ENCODE measurements at regions not wholly inside any gene's neighbourhood (a gene's known extent, or its start where the extent isn't known, plus 50 kb on each side); places are given as distances from the start of the nearest gene placed in this dataset.

DNA sequence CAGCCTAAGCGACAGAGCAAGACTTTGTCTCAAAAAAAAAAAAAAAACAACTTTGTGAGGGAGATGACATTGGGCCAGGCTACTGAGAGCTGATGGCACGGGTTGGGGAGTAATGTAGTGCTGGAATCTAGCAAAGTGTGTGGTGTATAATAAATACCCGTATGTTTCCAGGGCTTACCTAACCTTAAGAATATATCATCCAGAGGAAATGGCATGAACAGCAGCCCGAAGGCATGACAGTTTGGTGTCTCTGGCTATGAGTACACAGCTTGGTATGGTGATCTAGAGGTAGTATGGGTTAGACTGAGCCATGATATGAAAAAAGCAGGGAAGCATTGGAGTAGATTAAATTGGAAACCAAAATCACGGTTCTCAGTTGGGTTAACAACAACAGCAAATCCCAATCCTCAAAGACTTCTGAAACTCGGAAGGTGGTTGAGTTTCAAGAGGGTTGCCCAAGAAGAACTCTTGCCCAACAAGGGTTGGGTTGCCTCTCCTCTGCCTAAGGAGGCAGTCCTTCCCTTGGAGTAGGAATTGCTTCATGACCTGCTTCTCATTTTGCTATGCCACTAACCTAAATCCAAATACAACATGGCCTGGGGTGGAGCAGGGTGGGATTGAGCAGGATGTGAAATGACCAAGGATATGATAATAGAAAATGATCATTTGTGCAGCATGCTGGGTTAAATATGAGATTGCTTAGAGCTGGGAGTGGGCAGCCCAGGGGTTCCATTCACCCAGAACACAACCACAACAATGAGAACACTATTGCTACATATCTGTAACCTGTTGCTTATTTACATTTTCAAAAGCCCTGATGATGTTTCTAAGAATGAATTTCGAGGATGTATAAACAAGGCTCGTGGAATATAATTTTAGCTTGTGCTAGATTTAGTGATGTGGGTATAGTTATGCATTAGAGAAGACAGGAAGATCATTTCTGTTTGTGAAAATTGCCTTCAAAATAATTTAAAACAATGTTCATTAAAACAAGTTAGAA is 64.6 kb upstream of the ZFR start:
- TF ChIP-seq POLR2A (IDR thresholded peaks at IDR 0.05) = no peak
- 73 to 85% (median 82%) methylated on average over 8 of the region's 8 CpGs for WGBS, 4 donors
- no peaks in the 10 kb centered on the region for H3K27me3 ChIP-seq
- intact Hi-C loops (cut with DNase I) = no loop called here
- no peaks in the 10 kb centered on the region for H3K9me3 ChIP-seq (replicated peaks in 1 of 3)
- no peak for DNase-seq
- no peak overlapping the region for H3K27ac ChIP-seq
- no peaks in the 10 kb centered on the region for H3K36me3 ChIP-seq (replicated peaks in 1 of 2)
- H3K4me1 ChIP-seq (replicated peaks in 1 of 2) = peaks cover 0 to 15% of the 10 kb centered on the region in 2 donors
- no peak overlapping the region for H3K4me3 ChIP-seq

DNA sequence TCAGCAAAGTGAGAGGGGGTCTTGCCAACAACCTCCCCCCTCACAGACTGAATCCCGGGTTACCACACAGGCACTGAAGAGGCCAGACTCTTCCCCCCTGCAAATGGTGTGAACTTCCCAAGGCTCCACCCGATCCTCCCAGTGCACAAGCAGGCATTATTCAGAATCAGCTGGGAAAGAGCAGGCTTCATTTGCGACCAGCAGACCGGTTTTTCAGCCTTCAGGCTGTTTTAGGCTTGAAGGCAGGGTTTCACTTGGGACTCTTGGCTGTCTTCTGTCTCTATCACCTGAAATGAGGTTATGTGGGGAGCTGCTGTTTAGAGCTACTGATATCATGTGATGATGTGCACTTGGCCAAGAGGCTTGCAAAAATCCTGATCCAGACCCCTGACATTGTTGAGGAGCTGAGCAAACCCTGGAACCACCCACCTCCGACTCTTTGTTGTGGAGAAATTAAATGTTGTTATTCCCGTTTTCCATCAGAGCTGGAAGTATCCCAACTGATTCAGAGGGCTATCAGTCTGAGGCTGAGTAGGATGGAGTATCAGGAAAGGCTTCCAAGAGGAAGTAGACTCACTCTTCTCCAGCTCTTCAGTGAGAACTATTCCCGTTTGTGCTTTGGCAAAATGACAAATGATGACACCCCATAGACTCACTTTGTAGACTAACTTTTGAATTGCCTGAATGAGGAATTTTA is 63.3 kb upstream of the ZFR start:
- 53 to 61% (median 59%) methylated on average over 5 to 7 of the region's 7 CpGs for WGBS, 4 donors
- DNase-seq = no peak
- Histone ChIP-seq H3K9me3 (replicated peaks in 1 of 3) (no peaks in the 10 kb centered on the region), H3K36me3 (replicated peaks in 1 of 2) (no peaks in the 10 kb centered on the region), H3K4me1 (replicated peaks in 1 of 2) (peaks cover 0 to 15% of the 10 kb centered on the region in 2 donors), H3K4me3 (no peak overlapping the region), H3K27me3 (no peaks in the 10 kb centered on the region), H3K27ac (peak overlapping the region in 1 of 5 donors; percentile 40)
- TF ChIP-seq POLR2A (IDR thresholded peaks at IDR 0.05) = no peak
- TF ChIP-seq, protein P1, sequence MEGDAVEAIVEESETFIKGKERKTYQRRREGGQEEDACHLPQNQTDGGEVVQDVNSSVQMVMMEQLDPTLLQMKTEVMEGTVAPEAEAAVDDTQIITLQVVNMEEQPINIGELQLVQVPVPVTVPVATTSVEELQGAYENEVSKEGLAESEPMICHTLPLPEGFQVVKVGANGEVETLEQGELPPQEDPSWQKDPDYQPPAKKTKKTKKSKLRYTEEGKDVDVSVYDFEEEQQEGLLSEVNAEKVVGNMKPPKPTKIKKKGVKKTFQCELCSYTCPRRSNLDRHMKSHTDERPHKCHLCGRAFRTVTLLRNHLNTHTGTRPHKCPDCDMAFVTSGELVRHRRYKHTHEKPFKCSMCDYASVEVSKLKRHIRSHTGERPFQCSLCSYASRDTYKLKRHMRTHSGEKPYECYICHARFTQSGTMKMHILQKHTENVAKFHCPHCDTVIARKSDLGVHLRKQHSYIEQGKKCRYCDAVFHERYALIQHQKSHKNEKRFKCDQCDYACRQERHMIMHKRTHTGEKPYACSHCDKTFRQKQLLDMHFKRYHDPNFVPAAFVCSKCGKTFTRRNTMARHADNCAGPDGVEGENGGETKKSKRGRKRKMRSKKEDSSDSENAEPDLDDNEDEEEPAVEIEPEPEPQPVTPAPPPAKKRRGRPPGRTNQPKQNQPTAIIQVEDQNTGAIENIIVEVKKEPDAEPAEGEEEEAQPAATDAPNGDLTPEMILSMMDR (IDR thresholded peaks at IDR 0.05) = no peak
- intact Hi-C loops (cut with DNase I) = no loop called here

GRCh38 chr5:32506799-32507198 is 62.3 kb upstream of the ZFR start:
- DNase-seq = peak in 1 of 7 donors; percentile 6
- Histone ChIP-seq H3K36me3 (replicated peaks in 1 of 2) (no peaks in the 10 kb centered on the region), H3K4me3 (no peak overlapping the region), H3K4me1 (replicated peaks in 1 of 2) (peaks cover 0 to 15% of the 10 kb centered on the region in 2 donors), H3K27ac (peak overlapping the region in 1 of 5 donors; percentile 7), H3K9me3 (replicated peaks in 1 of 3) (no peaks in the 10 kb centered on the region), H3K27me3 (no peaks in the 10 kb centered on the region)
- WGBS, 4 donors = 43 to 54% (median 49%) methylated on average over 1 of the region's 1 CpG
- intact Hi-C loops (cut with DNase I) = no loop called here
- no peak for TF ChIP-seq POLR2A (IDR thresholded peaks at IDR 0.05)
- TF ChIP-seq, protein P1 (IDR thresholded peaks at IDR 0.05) = no peak

- Histone ChIP-seq H3K4me1 (replicated peaks in 1 of 2) (peaks cover 0 to 15% of the 10 kb centered on the region in 2 donors), H3K27ac (peak overlapping the region in 2 of 5 donors; percentile 7 to 11), H3K4me3 (no peak overlapping the region), H3K9me3 (replicated peaks in 1 of 3) (no peaks in the 10 kb centered on the region), H3K36me3 (replicated peaks in 1 of 2) (no peaks in the 10 kb centered on the region), H3K27me3 (no peaks in the 10 kb centered on the region)
- peak in 1 of 7 donors; percentile 66 for DNase-seq
- TF ChIP-seq, protein P1 (IDR thresholded peaks at IDR 0.05) = no peak
- TF ChIP-seq POLR2A (IDR thresholded peaks at IDR 0.05) = no peak
- 11 to 19% (median 15%) methylated on average over 3 of the region's 3 CpGs for WGBS, 4 donors
- intact Hi-C loops (cut with DNase I) = no loop called here
Measured at GRCh38 chr5:32506201-32506661, 61.7 kb upstream of the ZFR start.

Data from adrenal gland (tissue), 9 donors.